DMS53 treated with DMSO at 0.1 percent for 48 hours (cell line): ENCODE measurements at regions not wholly inside any gene's neighbourhood (a gene's known extent, or its start where the extent isn't known, plus 50 kb on each side); places are given as distances from the start of the nearest gene placed in this dataset.
"Not testable (repeated sequence)": the region's sequence is repeated elsewhere in the genome, so short reads cannot be mapped to it uniquely, and the experiment has no call there.

Experiments
- DNase-seq: peaks from one replicate; lab custom pipeline; 2025; ENCODE audit not compliant: unreplicated experiment; lab: John Stamatoyannopoulos, UW

GRCh38 chr16:9337308-9338032 lies 246.0 kb downstream of the HAPSTR1 start:
- no peak for DNase-seq

GRCh38 chr16:9338068-9338467 lies 246.6 kb downstream of the HAPSTR1 start:
- DNase-seq, result no peak

DNA sequence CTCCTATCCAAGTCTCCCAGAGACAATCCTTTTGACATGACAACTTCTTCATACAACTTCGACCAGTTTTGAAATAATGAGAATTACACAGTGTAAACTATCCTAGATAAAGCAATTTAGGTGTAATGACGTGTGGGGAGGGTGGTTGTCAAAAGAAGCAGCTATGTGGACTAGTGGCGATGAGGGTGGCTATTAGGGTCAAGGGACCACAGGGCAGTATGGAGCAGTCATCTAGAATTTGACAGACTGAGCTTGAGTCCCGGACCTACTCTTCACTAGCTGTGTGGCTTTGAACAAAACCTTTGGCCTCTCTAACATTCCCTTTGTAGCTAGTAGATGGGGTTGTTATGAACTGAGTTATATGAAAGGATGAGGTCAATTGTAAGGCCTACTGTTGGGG lies 247.1 kb downstream of the HAPSTR1 start:
- DNase-seq, result no peak

DNA sequence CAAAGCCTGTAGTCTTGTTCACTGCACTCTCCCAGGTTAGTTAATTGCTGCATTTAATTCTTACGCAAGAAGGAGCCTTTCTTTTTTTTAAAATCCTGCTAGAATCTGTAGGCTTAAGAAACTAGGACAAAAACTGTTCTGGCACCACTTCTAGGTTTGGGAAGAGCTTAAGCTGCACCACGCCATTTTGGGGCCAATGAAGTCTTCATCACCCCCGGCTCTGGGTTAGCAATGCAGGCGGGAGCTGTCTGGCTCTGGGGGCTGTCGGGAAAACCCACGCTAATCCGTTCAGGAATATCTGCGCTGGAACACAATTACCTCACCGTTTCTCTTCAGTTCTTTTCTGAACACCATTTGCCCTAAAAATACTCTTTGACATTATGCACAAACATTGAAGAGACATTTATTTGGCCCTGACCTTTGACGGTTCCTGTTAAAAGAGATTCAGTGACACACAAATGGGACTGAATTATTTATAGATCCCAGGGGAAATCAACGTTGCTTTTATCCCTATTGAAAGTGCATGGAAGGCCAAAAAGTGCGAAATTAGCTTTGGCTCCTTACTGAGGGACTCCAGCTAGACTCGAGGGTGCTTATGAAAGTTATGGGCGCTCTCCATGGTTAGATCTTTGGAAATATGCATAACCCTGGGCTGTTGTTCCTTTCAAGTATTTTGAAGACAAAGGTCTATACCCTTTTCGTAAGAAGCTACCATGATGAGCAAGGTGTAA lies 249.2 kb downstream of the HAPSTR1 start:
- DNase-seq, result no peak

DNA sequence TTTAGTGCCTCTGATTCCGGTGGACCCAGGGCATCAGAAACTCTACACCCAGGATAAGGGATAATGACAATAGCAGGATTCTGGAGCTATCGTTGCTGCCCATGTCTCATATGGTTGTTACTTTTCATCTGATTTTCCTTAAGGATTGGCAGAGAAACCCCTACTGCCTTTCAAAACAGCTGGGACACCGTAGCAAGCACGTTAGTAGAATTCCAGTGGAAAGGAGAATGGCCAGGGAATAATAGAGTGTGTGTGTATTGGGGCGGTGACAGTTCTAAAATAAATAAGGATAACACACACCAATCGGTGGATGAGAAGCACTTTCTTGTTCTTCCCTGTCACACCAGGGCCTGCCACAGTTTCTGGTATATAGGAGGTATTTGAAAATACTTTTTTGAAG lies 251.8 kb downstream of the HAPSTR1 start:
- DNase-seq, result no peak

DNA sequence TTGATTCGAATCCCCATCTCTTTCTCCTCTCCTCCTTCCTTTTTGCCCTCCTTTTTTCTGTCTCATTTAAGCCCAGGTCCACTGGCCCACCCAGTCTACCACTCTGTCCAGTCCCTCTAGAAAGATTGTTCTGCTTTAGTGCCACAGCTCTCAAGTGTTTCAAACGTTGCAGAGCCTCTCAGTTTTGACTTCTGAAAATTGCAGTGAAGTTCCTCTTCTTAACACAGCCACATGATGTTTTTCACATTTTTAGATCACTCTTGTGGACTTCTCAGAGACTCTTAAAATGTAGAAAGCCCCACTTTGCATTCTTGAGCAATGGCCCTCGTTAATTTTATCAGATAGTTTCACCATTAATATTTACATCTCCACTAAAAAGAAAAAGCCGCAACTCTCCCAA lies 253.1 kb downstream of the HAPSTR1 start:
- DNase-seq, result no peak

DNA sequence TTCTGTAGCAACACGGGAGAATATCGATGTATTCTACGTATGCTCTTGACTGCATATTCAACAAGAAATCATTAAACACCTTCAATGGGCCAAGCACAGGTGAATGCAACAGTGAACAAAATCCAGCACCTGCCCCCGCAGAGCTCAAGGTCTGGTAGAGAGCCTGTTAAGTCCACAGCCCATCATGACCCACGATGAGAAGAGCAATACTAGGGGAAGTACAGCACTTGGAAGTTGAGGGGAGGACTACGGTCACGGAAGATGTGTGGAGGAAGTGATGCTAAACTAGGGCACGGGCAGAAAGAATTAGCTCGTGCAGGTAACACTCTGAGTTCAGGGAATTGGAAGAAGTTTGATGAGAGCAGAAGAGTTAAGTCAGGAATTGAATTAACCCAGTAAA lies 253.6 kb downstream of the HAPSTR1 start:
- no peak for DNase-seq

DNA sequence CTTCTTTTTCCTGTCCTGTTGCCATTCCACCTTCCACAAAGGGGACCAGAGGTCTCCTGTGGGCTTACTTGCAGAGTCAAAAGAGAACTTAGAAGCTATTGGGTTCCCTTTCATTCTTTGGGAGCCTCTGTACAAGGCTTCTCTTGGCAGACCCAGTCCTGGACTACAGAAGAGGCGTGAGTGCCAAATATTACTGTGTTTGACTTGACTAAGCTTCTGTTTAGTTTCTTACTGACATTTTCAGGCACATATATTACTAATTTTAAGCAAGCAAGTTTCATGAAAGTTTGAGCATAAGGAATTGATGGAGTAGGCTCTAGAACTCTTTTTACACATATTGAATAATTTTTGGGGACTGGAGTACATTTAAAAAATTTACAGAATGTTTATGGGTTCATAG lies 254.4 kb downstream of the HAPSTR1 start:
- no peak for DNase-seq

DNA sequence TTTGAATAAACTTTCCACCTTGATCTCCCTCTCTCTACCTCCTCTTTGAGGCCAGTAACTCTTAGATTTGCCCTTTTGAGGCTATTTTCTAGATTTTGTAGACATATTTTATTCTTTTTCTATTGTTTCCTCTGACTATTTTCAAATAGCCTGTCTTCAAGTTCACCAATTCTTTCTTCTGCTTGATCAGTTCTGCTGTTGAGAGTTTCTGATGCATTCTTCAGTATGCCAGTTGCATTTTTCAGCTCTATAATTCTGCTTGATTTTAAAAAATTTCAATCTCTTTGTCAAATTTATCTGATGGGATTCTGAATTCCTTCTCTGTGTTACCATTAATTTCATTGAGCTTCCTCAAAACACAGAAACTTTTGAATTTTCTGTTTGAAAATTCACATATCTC lies 257.5 kb downstream of the HAPSTR1 start:
- no peak for DNase-seq

DNA sequence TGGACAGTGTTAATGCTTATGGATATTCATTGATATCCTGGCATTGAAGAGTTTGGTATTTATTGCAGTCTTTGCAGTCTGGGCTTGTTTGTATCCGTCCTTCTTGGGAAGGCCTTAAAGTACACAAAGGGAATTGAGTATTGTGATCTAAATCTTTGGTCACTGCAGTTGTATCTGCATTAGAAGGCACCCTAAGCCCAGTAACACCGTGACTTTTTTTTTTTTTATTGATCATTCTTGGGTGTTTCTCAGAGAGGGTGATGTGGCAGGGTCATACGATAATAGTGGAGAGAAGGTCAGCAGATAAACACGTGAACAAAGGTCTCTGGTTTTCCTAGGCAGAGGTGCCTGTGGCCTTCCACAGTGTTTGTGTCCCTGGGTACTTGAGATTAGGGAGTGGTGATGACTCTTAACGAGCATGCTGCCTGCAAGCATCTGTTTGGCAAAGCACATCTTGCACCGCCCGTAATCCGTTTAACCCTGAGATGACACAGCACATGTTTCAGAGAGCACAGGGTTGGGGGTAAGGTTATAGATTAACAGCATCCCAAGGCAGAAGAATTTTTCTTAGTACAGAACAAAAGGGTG lies 258.0 kb downstream of the HAPSTR1 start:
- DNase-seq, result not testable (repeated sequence)

DNA sequence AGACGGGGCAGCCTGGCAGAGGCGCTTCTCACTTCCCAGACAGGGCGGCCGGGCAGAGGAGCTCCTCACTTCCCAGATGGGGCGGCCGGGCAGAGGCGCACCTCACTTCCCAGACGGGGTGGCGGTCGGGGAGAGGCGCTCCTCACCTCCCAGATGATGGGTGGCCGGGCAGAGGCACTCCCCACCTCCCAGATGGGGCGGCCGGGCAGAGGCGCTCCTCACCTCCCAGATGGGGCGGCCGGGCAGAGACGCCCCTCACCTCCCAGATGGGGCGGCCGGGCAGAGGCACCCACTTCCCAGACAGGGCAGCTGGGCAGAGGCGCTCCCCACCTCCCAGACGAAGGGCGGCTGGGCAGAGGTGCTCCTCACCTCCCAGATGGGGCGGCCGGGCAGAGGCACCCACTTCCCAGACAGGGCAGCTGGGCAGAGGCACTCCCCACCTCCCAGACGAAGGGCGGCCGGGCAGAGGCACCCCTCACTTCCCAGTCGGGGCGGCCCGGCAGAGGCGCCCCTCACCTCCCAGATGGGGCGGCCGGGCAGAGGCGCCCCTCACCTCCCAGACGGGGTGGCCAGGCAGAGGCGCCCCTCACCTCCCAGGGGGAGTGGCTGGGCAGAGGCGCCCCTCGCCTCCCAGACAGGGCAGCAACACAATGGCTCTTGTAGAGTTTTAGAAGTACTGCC lies 258.8 kb downstream of the HAPSTR1 start:
- not testable (repeated sequence) for DNase-seq

GRCh38 chr16:9351440-9351839 lies 260.0 kb downstream of the HAPSTR1 start:
- DNase-seq, result no peak

- DNase-seq, result no peak
These were observed 260.5 kb downstream of the HAPSTR1 start for GRCh38 chr16:9351841-9352434.

DNA sequence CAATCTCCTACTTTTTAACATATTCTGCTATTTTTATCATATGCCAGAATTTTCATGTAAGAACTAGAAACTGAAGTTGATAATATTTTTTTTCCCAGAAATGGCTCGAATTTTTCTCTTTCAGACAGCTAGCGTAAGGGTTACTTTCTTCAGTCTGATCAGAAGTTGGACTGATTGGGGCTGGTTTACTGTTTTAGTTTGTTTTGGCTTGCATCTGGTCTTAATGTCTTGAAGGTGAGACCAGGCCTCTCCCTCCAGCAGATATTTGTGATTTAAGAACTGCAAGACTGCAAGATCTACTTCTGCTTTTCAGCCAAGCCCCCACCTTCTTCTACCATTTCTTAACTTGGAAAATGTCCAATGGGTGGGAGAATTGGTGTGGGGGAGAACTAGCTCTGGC lies 266.4 kb downstream of the HAPSTR1 start:
- DNase-seq, result no peak

- DNase-seq, result no peak
These were observed 268.6 kb downstream of the HAPSTR1 start for GRCh38 chr16:9360075-9360474.

- DNase-seq, result no peak
These were observed 270.6 kb downstream of the HAPSTR1 start for GRCh38 chr16:9362050-9362449.

- no peak for DNase-seq
These were observed 271.2 kb downstream of the HAPSTR1 start for GRCh38 chr16:9362604-9363003.

- DNase-seq, result no peak
These were observed 272.1 kb downstream of the HAPSTR1 start for GRCh38 chr16:9363520-9363919.

GRCh38 chr16:9364721-9365369 lies 273.4 kb downstream of the HAPSTR1 start:
- no peak for DNase-seq

GRCh38 chr16:9365370-9365728 lies 273.9 kb downstream of the HAPSTR1 start:
- no peak for DNase-seq
